ENCODE measurements at regions not wholly inside any gene's neighbourhood (a gene's known extent, or its start where the extent isn't known, plus 50 kb on each side); places are given as distances from the start of the nearest gene placed in this dataset.

- TF ChIP-seq SIRT6 (IDR thresholded peaks at IDR 0.05; ENCODE audit: low read length) (no peak), SRF (IDR thresholded peaks at IDR 0.05; ENCODE audit: low read depth, low read length) (no peak), PHF8 (conservative IDR thresholded peaks at IDR 0.05; ENCODE audit: low read depth, low read length) (no peak), GABPA (IDR thresholded peaks at IDR 0.05; ENCODE audit: borderline replicate concordance, insufficient read depth, low read length) (no peak)
Measured at GRCh38 chr17:77501101-77501566, 360.4 kb downstream of the SEC14L1 start (continued).
